HepG2 (cell line): ENCODE measurements at regions not wholly inside any gene's neighbourhood (a gene's known extent, or its start where the extent isn't known, plus 50 kb on each side); places are given as distances from the start of the nearest gene placed in this dataset.
A peak's percentile ranks its signal among the peaks of the same experiment; 100 is the strongest.

Experiments used
- ATAC-seq: fragments of 200-7000 bp; cut with Tn5 transposase; 3 replicates; pipeline ENCODE4 v1.9.1; 2020; ENCODE audit warnings: mild to moderate bottlenecking, moderate library complexity
- BruUV-seq: library from RNA; stranded (reverse); fragments of 400-500 nt; replicated peaks from 2 replicates; lab custom pipeline; 2021; lab: Mats Ljungman, UMichigan
- CTCF ChIA-PET: fragments of 300-600 bp; formaldehyde crosslinking; extraction: SDS; loops from one replicate; lab custom pipeline; 2021; ENCODE audit warnings: low total read pairs, inconsistent platforms, low intra/inter-chr PET ratio; lab: Yijun Ruan, JAX
- POLR2A ChIA-PET: fragments of 350-600 bp; sonication (Branson Sonifier 250); formaldehyde crosslinking; loops from one replicate; lab custom pipeline; 2020; ENCODE audit warnings: antibody characterized with exemption, inconsistent platforms; lab: Yijun Ruan, JAX
- DNase-seq: peaks from one replicate; pipeline ENCODE4 v3.0.0-alpha.2; 2015; ENCODE audit warnings: low spot score
- FAIRE-seq: peaks from 3 replicates; lab custom pipeline; 2011; peaks lifted over from hg19 to GRCh38; lab: Jason Lieb, UNC
- H2AFZ ChIP-seq: one replicate; pipeline ENCODE4 v1.6.1; 2011; ENCODE audit warnings: low read length, inconsistent platforms
- H3K27ac ChIP-seq: fragments of 300-600 bp; 3 replicates; pipeline ENCODE4 v1.8.0; 2011; ENCODE audit warnings: mixed run types, mild to moderate bottlenecking, mixed read lengths, low read length, inconsistent platforms; ENCODE audit not compliant: insufficient read depth; ENCODE audit errors: extremely low read length
- H3K27me3 ChIP-seq, 2 experiments: fragments of 200-600 bp in 1 of 2; 2 replicates in 1 of 2; 3 replicates in 1 of 2; pipeline versions ENCODE4 v1.6.0 to v1.8.0; 2011; ENCODE audit warnings: low read length in 2 of 2, mild to moderate bottlenecking in 2 of 2, moderate library complexity in 2 of 2, inconsistent platforms in 1 of 2; ENCODE audit not compliant: insufficient read depth in 2 of 2, control insufficient read depth in 1 of 2
- H3K36me3 ChIP-seq, 2 experiments: fragments of 200-600 bp in 1 of 2; replicated peaks in 1 of 2; 2 replicates in 1 of 2; 3 replicates in 1 of 2; pipeline versions ENCODE4 v1.5.1 to v1.8.0; 2011; ENCODE audit warnings: low read length in 2 of 2, inconsistent platforms in 1 of 2; ENCODE audit not compliant: insufficient read depth in 2 of 2, control insufficient read depth in 1 of 2
- H3K4me1 ChIP-seq: 2 replicates; pipeline ENCODE4 v1.5.1; 2012; ENCODE audit warnings: low read length, inconsistent platforms; ENCODE audit not compliant: insufficient read depth
- H3K4me2 ChIP-seq: 2 replicates; pipeline ENCODE4 v1.6.0; 2011; ENCODE audit warnings: low read depth, low read length, inconsistent platforms
- H3K4me3 ChIP-seq, 3 experiments: fragments of 200-600 bp in 1 of 3; sonication (generic), shearing (Covaris generic) in 1 of 3; replicated peaks in 1 of 3; 2 replicates each; pipeline ENCODE4 v1.5.1; 2011 to 2016; ENCODE audit warnings: low read length in 3 of 3, inconsistent platforms in 2 of 3, low read depth in 2 of 3, mild to moderate bottlenecking in 2 of 3, control low read depth in 1 of 3, mixed read lengths in 1 of 3; ENCODE audit not compliant: insufficient read depth in 1 of 3
- H3K79me2 ChIP-seq: one replicate; pipeline ENCODE4 v1.6.1; 2011; ENCODE audit warnings: low read length, inconsistent platforms; ENCODE audit not compliant: insufficient read depth
- H3K9ac ChIP-seq: 2 replicates; pipeline ENCODE4 v1.6.0; 2011; ENCODE audit warnings: mild to moderate bottlenecking, low read depth, low read length, inconsistent platforms; ENCODE audit not compliant: insufficient read depth
- H3K9me3 ChIP-seq: 2 replicates; pipeline ENCODE4 v1.5.1; 2012; ENCODE audit warnings: mild to moderate bottlenecking, low read length
- H4K20me1 ChIP-seq: 2 replicates; pipeline ENCODE4 v1.6.0; 2011; ENCODE audit warnings: inconsistent platforms, mild to moderate bottlenecking, low read length, moderate library complexity; ENCODE audit not compliant: insufficient read depth
- CBX2 ChIP-seq, 2 experiments: fragments of 200-600 bp in 1 of 2; sonication (generic); formaldehyde crosslinking in 1 of 2; IDR thresholded peaks; 2 replicates each; pipeline versions ENCODE4 v1.7.0 to v1.8.1; 2018 to 2022; ENCODE audit warnings: low read depth in 2 of 2, low read length in 1 of 2, mild to moderate bottlenecking in 1 of 2, missing genetic modification reagents in 1 of 2
- GABPB1 ChIP-seq: IDR thresholded peaks from 2 replicates; pipeline ENCODE4 v1.6.1; 2016; ENCODE audit warnings: mild to moderate bottlenecking, missing genetic modification reagents, moderate library complexity, missing compliant biosample characterization
- KAT8 ChIP-seq: IDR thresholded peaks from 2 replicates; pipeline ENCODE4 v1.6.1; 2016; ENCODE audit warnings: missing genetic modification reagents, missing compliant biosample characterization
- KDM6A ChIP-seq: IDR thresholded peaks from 2 replicates; pipeline ENCODE4 v1.6.1; 2016; ENCODE audit warnings: low read depth
- MAFK ChIP-seq, 2 experiments: IDR thresholded peaks in 1 of 2; conservative IDR thresholded peaks in 1 of 2; 2 replicates each; pipeline ENCODE4 v1.6.1; 2011; ENCODE audit warnings: improper control_type of control experiment in 2 of 2, low read length in 2 of 2
- NFE2 ChIP-seq: sonication (generic); formaldehyde crosslinking; IDR thresholded peaks from 2 replicates; pipeline ENCODE4 v1.4.0; 2020; ENCODE audit warnings: missing genetic modification reagents
- NFE2L2 ChIP-seq: fragments of 150-350 bp; IDR thresholded peaks from 2 replicates; pipeline ENCODE4 v1.6.1; 2014; ENCODE audit warnings: low read length
- POGZ ChIP-seq: sonication (generic); formaldehyde crosslinking; IDR thresholded peaks from 2 replicates; pipeline ENCODE4 v1.4.0; 2020; ENCODE audit warnings: mild to moderate bottlenecking, missing genetic modification reagents
- SOX6 ChIP-seq, 2 experiments: fragments of 450-650 bp in 1 of 2; sonication (generic) in 1 of 2; formaldehyde crosslinking in 1 of 2; IDR thresholded peaks; 2 replicates each; pipeline versions ENCODE4 v1.4.0 to v1.6.1; 2017 to 2020; ENCODE audit warnings: antibody characterized with exemption in 1 of 2, mild to moderate bottlenecking in 1 of 2, missing genetic modification reagents in 1 of 2
- XBP1 ChIP-seq: sonication (generic); formaldehyde crosslinking; IDR thresholded peaks from 2 replicates; pipeline ENCODE4 v1.5.0; 2020; ENCODE audit warnings: missing genetic modification reagents
- ZNF121 ChIP-seq: sonication (generic); formaldehyde crosslinking; IDR thresholded peaks from 2 replicates; pipeline ENCODE4 v1.5.0; 2020; ENCODE audit warnings: mild to moderate bottlenecking, missing genetic modification reagents
- ZNF644 ChIP-seq: IDR thresholded peaks from 2 replicates; pipeline ENCODE4 v1.6.1; 2016; ENCODE audit warnings: low read depth
- WGBS: methylation state at CpG from one replicate; pipeline ENCODE4 v1.1.6; 2017; ENCODE audit warnings: low lambda C conversion rate; 5-methylcytosine and 5-hydroxymethylcytosine counted together
- in situ Hi-C: cut with HindIII; loops from 2 replicates; pipeline ENCODE4 v1.10.0; 2017; ENCODE audit warnings: low pct_unique_long_range_greater_than_20kb; ENCODE audit not compliant: extremely low pct_ligation_motif_present
- intact Hi-C: fragments of 100-400 bp; cut with micrococcal nuclease; formaldehyde crosslinking; loops from one replicate; pipeline ENCODE4 v1.10.0; 2022; ENCODE audit not compliant: unreplicated experiment
- TF ChIP-seq, protein P1 (sequence below): sonication (generic); formaldehyde crosslinking; IDR thresholded peaks from 2 replicates; pipeline ENCODE4 v1.4.0; 2020; ENCODE audit warnings: mild to moderate bottlenecking, missing genetic modification reagents
- TF ChIP-seq, protein P2 (sequence below): sonication (generic); formaldehyde crosslinking; IDR thresholded peaks from 2 replicates; pipeline ENCODE4 v1.4.0; 2020; ENCODE audit warnings: missing genetic modification reagents
- TF ChIP-seq, protein P3 (sequence below): sonication (generic); formaldehyde crosslinking; IDR thresholded peaks from 2 replicates; pipeline ENCODE4 v1.4.0; 2020; ENCODE audit warnings: missing genetic modification reagents
- TF ChIP-seq, protein P4 (sequence below), 2 experiments: sonication (generic) in 1 of 2; formaldehyde crosslinking in 1 of 2; IDR thresholded peaks; 2 replicates each; pipeline versions ENCODE4 v1.4.0 to v1.6.1; 2018 to 2020; ENCODE audit warnings: missing genetic modification reagents in 2 of 2, borderline replicate concordance in 1 of 2, low read depth in 1 of 2, mild to moderate bottlenecking in 1 of 2, missing biosample characterization in 1 of 2

DNA sequence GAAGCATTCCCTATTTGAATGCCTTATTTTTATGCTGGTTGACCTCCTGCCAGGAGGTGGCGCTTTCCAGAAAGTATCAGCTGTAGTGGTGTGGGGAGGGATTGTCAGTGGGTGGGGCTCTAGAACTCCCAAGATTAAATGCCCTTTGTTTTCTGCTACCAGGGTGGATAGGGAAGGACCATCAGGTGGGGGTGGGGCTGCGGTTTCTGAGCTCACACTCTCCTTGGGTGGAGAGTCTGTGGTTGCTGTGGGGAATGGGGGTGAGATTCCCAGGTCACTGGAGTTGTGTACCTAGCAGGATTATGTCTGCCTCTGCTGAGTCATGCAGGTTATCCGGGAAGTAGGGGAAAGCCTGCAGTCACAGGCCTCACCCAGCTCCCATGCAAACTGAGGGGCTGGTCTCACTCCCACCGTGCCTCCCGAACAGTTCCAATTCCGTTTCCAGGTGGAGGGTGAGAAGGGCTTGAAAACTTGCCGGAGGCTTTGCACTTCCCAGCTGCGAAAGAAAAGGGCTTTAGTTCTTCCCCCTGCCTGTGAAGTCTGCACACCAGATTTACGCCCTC lies 68.3 kb downstream of the ALG10B start:
- CTCF ChIA-PET: no interaction called here
- H3K27me3 ChIP-seq: no peaks in the 10 kb centered on the region
- peak; percentile 23 for FAIRE-seq
- H3K4me3 ChIP-seq: peak overlapping the region; percentile 16 to 58 (median 21); a peak in 4 of 6 replicates
- in situ Hi-C loops (no loop called here), intact Hi-C loops (no loop called here)
- POLR2A ChIA-PET: interaction anchor here (1.2 kb wide), 1 partner anchor 521 kb away, joined by 3 read pairs; no protein-coding TSS in a partner anchor
- WGBS: 36% methylated on average over 6 of the region's 9 CpGs
- H3K4me1 ChIP-seq: no peaks in the 10 kb centered on the region
- no peaks in the 10 kb centered on the region for H3K36me3 ChIP-seq
- peak; percentile 90 for ATAC-seq
- no peaks in the 10 kb centered on the region for H3K79me2 ChIP-seq
- DNase-seq: peak; percentile 60
- H3K9me3 ChIP-seq: peaks cover 7% of the 10 kb centered on the region; the same call in 1 of the 2 replicates
- no peaks in the 10 kb centered on the region for H4K20me1 ChIP-seq
- peak overlapping the region; percentile 76 for H3K4me2 ChIP-seq
- H3K27ac ChIP-seq: no peak overlapping the region
- peak overlapping the region; percentile 29 for H3K9ac ChIP-seq
- no TSS peak for BruUV-seq
- H2AFZ ChIP-seq: peak overlapping the region; percentile 78
- TF ChIP-seq NFE2L2 (peak; percentile 62; the same call in 1 of the 2 replicates), XBP1 (CRISPR knock-in tag) (no peak), ZNF121 (CRISPR knock-in tag) (no peak), SOX6 (IDR thresholded peaks at IDR 0.05) (no peak), SOX6 (CRISPR knock-in tag; IDR thresholded peaks at IDR 0.05) (peak; percentile 16; the same call in 1 of the 2 replicates), ZNF644 (peak; percentile 38; the same call in 1 of the 2 replicates), MAFK (conservative IDR thresholded peaks at IDR 0.05 in 1 of 2, IDR thresholded peaks at IDR 0.05 in 1 of 2; ENCODE audit: low read length in 2 of 2) (peak in 1 of 2 experiments; percentile 34; a peak in 1 of 4 replicates), KDM6A (CRISPR knock-in tag) (no peak), POGZ (CRISPR knock-in tag) (peak; percentile 56), KAT8 (0 out of 2 replicates have a peak, but pooled peaks have one; percentile 19), GABPB1 (CRISPR knock-in tag) (peak; percentile 13), CBX2 (IDR thresholded peaks at IDR 0.05; ENCODE audit: low read depth, low read length) (no peak), CBX2 (CRISPR knock-in tag; IDR thresholded peaks at IDR 0.05; ENCODE audit: low read depth) (no peak), NFE2 (CRISPR knock-in tag) (peak; percentile 51; the same call in 1 of the 2 replicates)
- TF ChIP-seq, protein P1, sequence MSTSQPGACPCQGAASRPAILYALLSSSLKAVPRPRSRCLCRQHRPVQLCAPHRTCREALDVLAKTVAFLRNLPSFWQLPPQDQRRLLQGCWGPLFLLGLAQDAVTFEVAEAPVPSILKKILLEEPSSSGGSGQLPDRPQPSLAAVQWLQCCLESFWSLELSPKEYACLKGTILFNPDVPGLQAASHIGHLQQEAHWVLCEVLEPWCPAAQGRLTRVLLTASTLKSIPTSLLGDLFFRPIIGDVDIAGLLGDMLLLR (CRISPR knock-in tag): no peak
- TF ChIP-seq, protein P2, sequence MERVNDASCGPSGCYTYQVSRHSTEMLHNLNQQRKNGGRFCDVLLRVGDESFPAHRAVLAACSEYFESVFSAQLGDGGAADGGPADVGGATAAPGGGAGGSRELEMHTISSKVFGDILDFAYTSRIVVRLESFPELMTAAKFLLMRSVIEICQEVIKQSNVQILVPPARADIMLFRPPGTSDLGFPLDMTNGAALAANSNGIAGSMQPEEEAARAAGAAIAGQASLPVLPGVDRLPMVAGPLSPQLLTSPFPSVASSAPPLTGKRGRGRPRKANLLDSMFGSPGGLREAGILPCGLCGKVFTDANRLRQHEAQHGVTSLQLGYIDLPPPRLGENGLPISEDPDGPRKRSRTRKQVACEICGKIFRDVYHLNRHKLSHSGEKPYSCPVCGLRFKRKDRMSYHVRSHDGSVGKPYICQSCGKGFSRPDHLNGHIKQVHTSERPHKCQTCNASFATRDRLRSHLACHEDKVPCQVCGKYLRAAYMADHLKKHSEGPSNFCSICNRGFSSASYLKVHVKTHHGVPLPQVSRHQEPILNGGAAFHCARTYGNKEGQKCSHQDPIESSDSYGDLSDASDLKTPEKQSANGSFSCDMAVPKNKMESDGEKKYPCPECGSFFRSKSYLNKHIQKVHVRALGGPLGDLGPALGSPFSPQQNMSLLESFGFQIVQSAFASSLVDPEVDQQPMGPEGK (CRISPR knock-in tag): peak; percentile 74
- TF ChIP-seq, protein P3, sequence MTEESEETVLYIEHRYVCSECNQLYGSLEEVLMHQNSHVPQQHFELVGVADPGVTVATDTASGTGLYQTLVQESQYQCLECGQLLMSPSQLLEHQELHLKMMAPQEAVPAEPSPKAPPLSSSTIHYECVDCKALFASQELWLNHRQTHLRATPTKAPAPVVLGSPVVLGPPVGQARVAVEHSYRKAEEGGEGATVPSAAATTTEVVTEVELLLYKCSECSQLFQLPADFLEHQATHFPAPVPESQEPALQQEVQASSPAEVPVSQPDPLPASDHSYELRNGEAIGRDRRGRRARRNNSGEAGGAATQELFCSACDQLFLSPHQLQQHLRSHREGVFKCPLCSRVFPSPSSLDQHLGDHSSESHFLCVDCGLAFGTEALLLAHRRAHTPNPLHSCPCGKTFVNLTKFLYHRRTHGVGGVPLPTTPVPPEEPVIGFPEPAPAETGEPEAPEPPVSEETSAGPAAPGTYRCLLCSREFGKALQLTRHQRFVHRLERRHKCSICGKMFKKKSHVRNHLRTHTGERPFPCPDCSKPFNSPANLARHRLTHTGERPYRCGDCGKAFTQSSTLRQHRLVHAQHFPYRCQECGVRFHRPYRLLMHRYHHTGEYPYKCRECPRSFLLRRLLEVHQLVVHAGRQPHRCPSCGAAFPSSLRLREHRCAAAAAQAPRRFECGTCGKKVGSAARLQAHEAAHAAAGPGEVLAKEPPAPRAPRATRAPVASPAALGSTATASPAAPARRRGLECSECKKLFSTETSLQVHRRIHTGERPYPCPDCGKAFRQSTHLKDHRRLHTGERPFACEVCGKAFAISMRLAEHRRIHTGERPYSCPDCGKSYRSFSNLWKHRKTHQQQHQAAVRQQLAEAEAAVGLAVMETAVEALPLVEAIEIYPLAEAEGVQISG: peak; percentile 97
- TF ChIP-seq, protein P4, sequence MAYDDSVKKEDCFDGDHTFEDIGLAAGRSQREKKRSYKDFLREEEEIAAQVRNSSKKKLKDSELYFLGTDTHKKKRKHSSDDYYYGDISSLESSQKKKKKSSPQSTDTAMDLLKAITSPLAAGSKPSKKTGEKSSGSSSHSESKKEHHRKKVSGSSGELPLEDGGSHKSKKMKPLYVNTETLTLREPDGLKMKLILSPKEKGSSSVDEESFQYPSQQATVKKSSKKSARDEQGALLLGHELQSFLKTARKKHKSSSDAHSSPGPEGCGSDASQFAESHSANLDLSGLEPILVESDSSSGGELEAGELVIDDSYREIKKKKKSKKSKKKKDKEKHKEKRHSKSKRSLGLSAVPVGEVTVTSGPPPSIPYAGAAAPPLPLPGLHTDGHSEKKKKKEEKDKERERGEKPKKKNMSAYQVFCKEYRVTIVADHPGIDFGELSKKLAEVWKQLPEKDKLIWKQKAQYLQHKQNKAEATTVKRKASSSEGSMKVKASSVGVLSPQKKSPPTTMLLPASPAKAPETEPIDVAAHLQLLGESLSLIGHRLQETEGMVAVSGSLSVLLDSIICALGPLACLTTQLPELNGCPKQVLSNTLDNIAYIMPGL (CRISPR knock-in tag; IDR thresholded peaks at IDR 0.05; ENCODE audit: borderline replicate concordance in 1 of 2, low read depth in 1 of 2): 0 out of 4 replicates have a peak, but pooled peaks of 1 of the 2 experiments have one; percentile 22
